ENCODE measurements at regions not wholly inside any gene's neighbourhood (a gene's known extent, or its start where the extent isn't known, plus 50 kb on each side); places are given as distances from the start of the nearest gene placed in this dataset.

DNA sequence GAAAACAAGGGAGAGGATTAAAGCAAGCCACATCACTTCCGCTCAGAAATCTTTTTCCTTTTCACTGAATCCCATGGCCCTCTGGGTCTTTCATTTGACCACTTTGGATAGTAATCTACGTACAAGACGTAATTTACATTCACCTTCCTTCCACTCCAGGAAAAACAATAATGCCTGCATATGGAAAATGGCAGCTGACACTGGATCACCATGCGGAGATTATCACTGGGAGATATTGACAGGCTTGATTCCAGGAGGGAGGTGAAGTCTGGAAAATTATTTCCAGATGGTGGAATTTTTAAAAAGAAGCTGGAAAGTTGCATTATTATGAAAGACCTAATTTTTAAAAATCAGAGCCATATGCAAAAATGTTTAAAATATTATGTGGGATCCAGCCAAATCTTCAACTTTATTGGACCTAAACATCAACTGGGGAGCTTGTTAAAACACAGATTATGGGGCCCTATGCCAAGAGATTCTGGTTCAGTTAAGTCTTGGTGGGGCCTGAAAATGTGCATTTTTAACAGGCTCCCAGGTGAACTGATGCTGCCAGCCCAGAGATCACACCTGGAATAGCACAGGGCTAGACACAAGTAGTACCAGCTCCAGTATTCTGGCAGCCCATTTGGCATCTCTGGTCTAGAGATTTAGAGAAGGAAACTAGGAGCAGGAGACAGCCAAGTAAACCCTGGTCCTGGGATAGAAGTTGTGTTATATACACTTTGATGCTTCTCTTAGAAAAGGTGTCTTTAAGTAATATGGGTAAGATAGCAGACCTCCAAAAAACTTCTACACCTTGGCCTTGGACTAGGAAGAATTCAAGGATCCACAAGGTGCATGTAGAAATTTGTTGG is 290.3 kb upstream of the LDB2 start:
- no peak for FAIRE-seq

DNA sequence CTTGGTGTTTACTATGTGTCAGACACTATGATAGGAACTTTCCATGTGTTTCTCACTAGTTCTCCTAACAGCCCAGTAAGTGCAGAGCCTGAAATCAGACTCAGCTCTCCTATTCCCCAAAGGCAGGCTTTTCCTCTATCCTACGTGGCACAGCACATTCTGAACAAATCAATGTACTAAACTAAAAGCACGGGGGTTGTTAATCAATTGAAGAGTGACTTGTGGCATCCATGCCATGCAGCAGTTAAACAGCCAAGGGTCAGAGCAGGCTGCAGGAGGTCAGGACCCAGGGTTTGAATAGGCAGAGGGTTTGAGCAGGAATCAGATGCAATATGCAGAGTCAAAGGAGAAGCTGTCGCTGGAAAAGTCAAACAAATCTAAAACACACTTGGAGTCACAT is 289.7 kb upstream of the LDB2 start:
- FAIRE-seq (no peak), DNase-seq (ENCODE audit: insufficient read length, low spot score) (no peak)

More for the DNA sequence above, 290.3 kb upstream of the LDB2 start:
- no peak for DNase-seq (ENCODE audit: insufficient read length, low spot score)

DNA sequence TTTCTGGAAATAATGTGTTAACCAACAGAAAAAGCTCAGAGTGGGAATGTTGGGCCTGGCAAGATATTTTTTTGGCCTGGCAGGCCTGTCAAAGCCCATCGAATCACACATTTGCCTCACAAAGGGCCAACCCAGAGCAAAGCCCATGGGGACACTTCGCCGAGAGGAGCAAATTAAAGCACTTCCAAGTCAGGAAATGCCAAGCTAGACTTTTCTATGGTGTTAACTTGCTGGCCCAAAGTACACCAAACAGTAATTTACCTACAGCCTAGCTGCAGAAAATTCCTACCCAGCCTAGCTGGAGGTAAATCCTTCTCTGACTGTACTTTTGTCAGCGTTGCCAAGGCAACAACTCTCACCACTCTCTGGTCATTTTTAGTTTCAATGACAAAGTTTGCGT is 288.6 kb upstream of the LDB2 start:
- DNase-seq (ENCODE audit: insufficient read length, low spot score) (no peak), FAIRE-seq (no peak)

DNA sequence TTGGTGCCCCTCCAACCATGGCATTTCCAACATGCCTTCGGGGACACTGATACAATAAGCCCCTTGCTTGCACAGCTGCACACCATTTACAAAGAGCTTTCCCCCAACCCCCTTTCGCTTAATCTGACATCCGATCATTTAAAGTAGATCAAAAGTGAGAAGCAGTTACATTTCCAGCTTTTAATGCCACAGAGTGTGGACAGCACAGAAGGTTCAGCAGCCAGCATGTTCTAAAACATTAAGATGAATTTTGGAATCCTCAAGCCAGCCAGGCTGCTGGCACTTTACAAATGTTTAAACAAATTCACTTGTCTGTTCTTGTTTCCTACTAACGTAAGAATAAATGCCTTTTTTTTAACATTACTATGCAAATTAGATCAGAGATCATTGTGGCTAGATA is 284.4 kb upstream of the LDB2 start:
- no peak for DNase-seq (ENCODE audit: insufficient read length, low spot score)

DNA sequence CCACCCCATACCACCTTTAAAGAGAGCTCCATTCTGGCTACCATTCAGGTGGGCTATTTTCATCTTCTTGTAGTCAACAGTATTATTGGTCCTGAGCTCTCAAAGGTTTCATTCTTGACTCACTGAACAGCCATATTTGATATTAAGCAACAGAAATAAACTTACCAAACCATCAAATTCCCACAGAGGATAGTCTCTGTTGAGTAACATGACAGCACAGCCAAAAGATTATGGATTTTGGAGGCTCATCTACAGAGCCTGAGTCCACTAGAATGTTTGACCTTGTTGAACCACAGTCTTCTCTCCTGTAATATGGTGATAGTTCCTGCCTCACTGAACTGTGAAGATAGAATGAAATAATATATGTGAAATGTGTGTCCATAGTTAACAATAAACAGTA is 276.3 kb upstream of the LDB2 start:
- DNase-seq (ENCODE audit: insufficient read length, low spot score): no peak
- FAIRE-seq: no peak

More for the DNA sequence above, 284.4 kb upstream of the LDB2 start:
- no peak for FAIRE-seq

DNA sequence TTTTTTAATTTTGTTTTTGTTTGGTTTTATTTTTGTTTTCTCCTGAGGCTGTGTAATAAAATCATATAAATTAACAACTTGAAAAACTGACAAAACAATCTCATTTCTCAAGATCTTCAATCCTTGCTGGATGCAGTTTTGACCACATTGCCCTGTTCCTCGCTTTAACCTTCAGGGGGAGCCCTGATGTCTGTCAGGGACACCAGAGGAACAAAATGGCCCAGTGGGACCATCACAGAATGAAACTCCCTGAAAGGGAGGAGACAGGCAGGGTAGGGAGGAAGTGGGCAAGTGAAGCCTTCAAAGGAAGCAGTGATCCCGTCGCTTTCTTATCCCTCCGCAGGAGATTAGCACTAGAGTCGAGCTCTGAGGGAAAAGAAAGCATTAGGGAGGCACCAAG is 274.9 kb upstream of the LDB2 start:
- FAIRE-seq: no peak
- DNase-seq (ENCODE audit: insufficient read length, low spot score): no peak

DNA sequence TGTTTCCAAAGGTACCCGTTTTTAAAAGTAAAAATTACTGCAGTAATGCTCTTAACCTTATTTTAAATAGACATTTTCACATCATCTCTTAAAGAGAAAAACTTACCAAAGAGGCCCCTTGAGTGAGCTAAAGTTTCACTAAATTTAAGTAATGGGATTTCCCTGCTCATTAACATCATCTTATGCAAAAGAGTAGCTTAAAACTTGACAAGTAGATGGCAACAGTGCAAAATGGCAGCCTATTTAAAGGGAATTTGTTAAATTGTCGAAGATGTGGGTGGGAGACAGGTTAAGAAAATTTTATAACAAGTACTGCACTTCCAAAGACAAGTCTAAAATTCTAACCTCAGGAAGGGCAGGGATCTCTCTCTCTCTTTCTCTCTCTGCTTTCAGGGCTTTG is 271.7 kb upstream of the LDB2 start:
- FAIRE-seq: no peak

DNA sequence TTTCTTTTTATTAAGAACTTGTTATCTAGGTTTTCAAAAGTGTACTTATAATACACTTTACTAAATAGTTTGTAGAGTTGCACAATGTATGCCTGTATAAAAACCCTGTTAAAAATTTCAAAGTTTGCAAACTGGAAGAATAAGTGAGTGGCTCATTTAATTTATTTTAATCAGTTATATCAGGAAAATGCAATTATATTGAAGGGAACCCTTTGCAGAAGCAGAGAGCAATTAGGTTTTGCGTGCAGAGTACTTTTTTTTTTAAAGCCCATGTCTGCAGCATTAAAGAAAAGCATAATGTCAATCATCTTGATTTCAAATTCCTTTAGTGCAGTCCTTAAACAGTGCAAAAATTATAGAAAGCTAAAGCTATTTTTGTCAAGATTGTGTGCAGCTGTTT is 271.3 kb upstream of the LDB2 start:
- FAIRE-seq: no peak

More for the DNA sequence above, 271.7 kb upstream of the LDB2 start:
- DNase-seq (ENCODE audit: insufficient read length, low spot score): no peak

DNA sequence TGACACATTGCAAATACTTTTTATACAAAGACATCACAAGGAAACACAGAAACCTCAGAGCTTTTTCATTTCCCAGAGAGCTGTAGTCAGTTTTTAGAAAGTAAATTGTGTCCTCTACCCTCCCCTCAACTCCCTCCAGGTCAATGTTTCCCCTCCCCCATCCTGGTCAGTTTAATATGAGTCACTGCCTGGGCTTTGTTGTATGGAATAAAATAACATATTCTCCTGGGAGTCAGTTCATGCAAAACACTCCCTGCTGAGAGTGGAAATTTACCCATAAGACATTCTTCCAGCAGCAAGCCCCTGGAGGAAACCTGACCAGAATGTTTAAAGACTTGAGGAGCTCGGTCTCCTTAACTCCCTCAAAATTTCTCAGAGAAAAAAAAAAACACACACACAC is 270.1 kb upstream of the LDB2 start:
- FAIRE-seq (no peak), DNase-seq (ENCODE audit: insufficient read length, low spot score) (no peak)

More for the DNA sequence above, 271.3 kb upstream of the LDB2 start:
- DNase-seq (ENCODE audit: insufficient read length, low spot score): no peak

DNA sequence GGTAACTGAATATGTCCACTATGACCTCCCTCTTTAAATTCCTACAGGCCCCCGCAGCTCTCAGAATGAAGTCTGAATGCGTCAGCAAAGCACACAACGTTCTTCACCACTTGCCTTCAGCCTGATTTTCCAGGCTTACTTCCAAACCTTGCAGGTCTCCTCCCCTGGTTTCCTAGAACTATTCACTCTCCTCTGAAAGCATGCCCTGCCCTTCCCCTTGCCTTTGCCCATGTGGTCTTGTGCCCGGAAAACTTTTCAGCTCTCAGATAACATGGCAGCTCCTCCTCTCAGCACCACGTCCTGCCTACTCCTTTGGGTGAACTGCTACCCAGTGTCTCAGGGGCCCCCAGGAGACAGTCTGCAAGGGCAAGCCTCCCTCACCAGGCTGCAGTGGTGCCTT is 268.5 kb upstream of the LDB2 start:
- DNase-seq (ENCODE audit: insufficient read length, low spot score) (no peak), FAIRE-seq (no peak)

DNA sequence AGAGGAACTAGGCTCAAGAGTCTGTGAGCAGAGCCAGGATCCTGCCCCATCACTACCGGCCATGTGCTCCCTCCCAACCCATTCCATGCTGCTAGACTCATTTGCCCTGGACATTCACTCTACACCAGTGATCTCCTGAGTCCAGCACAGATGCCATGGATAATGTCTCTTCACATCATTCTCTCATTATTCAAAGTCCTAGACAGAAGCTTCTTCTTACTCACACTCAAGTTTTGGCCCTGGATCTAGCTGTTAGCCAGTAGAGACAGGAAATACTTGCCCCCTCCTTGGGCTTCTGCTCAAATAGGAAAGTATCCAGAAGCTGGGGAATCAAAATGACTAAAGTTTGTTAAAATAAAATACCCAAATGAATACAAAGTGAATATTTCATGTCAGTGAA is 266.8 kb upstream of the LDB2 start:
- no peak for FAIRE-seq
- no peak for DNase-seq (ENCODE audit: insufficient read length, low spot score)

DNA sequence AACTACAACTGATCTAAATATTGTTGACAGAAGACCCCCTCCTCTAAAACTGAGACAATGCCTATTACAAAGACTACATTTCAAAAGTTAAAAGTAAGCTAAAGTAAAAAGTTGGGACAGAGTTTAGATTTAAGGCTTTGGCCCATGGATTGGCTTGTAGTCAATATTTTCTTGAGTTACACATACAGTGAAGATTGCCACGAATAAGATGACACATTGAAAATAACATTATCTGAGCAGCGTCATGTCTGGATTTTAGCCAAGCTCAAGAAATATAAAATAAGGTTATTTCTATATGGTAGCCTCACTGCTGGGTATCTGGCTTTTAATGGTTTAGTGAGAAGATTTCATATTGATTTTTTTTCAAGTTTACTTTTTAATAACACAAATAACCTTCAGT is 266.2 kb upstream of the LDB2 start:
- FAIRE-seq: no peak

DNA sequence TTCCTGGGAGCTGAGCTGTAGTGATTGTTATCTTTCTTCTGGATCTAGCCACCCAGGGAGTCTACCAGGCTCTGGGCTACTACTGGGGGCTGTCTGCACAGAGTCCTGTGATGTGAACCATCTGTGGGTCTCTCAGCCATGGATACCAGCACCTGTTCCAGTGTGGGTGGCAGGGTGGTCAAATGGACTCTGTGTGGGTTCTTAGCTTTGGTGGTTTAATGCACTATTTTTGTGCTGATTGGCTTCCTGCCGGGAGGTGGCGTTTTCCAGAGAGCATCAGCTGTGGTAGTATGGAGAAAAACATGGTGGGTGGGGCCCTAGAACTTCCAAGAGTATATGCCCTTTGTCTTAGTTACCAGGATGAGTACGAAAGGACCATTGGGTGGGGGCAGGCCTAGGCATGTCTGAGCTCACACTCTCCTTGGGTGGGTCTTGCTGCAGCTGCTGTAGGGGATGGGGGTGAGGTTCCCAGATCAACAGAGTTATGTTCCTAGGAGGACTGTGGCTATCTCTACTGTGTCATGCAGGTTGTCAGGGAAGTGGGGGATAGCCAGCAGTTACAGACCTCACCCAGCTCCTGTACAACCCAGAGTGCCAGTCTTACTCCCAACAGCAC is 264.8 kb upstream of the LDB2 start:
- DNase-seq (ENCODE audit: insufficient read length, low spot score) (no peak), FAIRE-seq (no peak)

More for the DNA sequence above, 266.2 kb upstream of the LDB2 start:
- DNase-seq (ENCODE audit: insufficient read length, low spot score): no peak

DNA sequence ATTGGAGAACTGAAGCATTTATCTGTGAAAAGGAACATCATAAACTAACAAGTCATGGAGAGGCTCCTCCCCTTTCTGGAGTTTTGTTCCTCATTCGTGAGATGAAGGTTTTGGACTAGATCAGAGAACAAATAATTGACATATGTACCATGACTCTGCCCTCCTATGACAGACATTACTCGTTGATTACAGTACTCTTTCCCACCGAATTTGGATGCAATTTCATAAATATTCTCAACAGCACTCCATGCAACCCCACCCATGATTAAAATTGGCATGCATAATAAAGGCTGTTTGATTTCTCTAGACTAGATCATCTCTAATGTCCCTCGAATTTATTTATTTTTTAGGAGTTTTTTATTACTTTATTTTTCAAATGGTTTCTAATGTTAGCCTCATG is 258.9 kb upstream of the LDB2 start:
- FAIRE-seq (no peak), DNase-seq (ENCODE audit: insufficient read length, low spot score) (no peak)

DNA sequence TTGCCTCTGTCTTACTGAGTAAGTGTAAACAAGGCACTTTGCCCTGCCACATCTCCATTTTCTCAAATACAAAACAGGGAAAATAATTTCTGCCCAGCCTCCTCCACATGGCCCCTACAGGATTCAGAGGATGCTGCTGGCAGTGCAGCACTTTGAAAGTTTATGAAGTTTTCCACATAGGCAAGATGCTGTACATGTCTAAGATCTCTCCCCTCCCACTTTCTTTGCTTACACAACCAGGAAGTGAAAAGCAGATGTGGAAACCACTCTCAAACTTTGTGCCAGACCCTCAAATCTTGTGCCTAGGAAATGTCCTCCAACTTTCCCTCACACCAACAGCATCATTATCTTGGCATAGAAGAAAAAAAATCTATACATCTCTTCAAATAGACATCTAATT is 257.0 kb upstream of the LDB2 start:
- FAIRE-seq (no peak), DNase-seq (ENCODE audit: insufficient read length, low spot score) (no peak)

DNA sequence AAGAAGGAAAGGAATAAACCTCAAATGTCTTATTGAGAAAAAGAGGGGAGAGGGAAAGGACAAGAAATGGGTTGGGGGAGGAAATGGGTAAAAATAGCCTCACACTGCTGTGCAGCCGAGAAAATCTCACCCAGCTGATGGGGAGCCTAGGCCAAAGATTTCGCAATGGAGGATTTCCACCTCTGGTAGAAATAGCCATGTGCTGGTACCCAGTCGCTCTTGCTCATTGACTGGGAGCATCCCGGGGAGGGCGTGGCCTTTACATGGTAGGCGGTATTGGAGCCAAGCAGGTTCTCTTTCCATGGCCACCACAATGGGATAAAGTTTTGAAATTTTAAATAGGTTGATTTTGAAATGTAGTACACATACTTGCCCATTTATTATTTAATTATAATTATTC is 255.1 kb upstream of the LDB2 start:
- DNase-seq (ENCODE audit: insufficient read length, low spot score) (no peak), FAIRE-seq (no peak)

DNA sequence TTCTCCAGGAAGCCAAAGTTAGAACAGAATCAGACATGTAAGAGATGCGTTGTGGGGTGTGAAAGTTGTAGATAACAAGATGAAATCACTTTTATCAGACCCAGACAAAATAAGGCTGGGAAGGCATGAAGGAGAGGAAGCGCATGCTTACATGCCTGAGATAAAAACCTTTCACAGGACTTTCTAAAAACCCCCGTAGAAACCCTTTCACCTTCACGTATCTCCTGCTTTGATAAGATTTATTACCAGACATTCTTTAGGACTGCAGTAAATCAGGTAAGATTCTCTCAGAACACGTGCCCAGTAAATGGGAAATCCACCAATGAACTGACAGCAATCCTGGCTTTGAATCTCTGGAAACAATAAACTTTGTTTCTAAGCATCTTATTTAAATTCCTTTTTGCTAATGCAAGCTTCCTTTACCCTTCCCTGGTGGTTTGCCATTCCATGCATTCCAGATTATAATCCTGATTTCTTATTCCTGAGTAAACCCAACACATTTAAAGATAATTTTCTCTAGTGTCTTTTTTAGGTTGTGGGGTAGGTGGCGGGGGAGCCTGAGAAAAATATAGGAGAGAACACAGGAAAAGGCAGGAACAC is 254.6 kb upstream of the LDB2 start:
- DNase-seq (ENCODE audit: insufficient read length, low spot score) (no peak), FAIRE-seq (no peak)

DNA sequence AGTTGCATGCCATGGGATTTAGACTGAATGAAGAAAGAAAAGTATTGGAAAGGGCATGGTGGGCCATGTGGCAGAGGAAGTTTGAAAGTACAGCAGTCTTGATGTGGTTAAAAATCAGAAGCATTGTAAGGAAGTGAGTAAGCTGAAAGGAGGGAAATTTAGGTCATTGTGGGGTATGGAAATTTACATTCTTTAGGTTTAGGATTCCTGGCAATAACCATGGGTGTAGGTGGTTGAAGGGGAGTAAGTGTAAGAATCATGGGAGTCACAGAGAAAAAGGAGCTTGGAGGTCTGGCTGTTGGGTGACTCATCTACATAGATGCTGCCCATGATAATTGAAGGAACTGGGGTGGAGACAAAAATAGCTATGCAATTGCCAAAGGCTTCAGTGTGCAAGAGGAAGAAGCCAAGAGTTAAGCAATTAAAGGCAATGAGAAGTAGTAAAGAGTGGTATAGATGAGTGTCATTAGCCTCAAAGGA is 243.8 kb upstream of the LDB2 start:
- DNase-seq (ENCODE audit: insufficient read length, low spot score): no peak
- FAIRE-seq: no peak

DNA sequence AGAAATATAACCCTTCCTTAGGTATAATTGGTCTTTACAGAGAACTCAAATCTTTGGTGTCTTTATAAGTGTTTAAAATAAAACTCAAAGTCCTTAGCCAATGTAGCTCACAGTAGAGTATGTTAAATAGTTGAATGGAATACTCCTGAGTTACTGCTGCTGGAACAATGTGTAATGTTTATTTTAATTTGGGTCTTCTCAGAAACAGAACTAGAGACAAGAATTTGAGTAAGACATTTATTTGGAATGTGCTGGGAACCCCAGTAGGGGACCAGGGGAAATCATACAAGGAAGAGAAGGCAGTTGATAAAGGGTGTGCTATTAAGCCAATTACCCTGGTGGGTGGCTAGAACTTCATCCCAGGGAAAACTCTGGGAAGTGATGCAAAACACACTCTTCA is 240.4 kb upstream of the LDB2 start:
- FAIRE-seq: no peak

DNA sequence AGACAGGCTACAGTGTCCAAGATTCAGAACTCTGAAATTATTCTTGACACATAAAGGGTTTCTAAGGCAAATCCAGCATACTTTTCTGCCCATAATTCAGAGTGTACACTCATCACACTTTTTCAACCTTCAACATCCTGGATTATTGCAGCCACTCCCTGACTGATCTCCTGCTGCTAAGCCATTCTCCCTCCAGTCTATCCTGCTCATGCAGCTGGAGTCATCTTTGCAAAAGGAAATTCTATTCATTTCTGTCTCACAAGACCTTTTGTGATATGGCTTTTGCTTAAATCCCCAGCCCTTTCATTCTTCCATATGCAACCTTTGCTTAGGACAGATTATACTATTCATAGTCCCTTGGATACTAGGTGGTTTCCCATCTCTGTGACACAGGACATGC is 236.1 kb upstream of the LDB2 start:
- FAIRE-seq: no peak
- no peak for DNase-seq (ENCODE audit: insufficient read length, low spot score)

More for the DNA sequence above, 240.4 kb upstream of the LDB2 start:
- DNase-seq (ENCODE audit: insufficient read length, low spot score): no peak

DNA sequence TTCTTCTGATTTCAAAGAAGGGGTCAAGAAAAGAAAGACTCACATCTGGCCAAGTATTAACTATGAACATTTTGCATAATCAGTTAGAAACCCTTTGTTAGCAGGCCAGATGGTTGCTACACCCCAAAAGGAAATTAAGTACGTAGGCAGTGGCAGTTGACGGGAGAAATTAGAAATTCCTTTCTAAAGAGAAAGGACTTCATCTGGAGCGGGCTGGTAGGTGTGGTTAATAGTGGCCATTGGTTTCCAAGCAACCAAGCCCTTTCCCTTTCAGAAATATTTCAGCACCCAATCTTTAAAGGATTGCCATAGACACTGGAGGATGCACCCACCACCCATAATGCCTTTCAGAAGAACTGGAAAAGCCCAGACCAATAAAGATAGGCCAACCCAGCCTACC is 235.7 kb upstream of the LDB2 start:
- FAIRE-seq (no peak), DNase-seq (ENCODE audit: insufficient read length, low spot score) (no peak)

DNA sequence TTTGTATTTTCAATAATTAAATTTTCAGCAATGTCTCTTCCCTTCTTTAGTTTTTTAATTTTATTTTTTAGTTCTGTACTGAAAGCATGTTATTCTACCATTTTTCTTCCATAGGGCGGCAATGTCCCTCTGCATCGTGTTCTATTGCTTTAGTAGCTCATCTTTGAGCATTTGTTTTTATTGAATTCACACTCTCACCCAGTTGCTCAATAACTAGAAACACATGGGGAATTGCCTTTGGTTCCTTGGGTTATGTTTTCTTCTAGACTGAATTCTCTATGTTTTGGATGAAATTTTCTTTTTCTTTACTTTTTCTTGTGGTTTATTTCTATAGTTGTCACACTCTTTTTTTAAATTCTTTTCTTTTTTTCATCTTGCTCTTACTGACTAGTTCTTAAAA is 233.8 kb upstream of the LDB2 start:
- no peak for FAIRE-seq
- DNase-seq (ENCODE audit: insufficient read length, low spot score): no peak

Data from HTR-8/SVneo (cell line).